ENCODE measurements at regions not wholly inside any gene's neighbourhood (a gene's known extent, or its start where the extent isn't known, plus 50 kb on each side); places are given as distances from the start of the nearest gene placed in this dataset.

GRCh38 chr20:54272901-54273488 lies 65.1 kb downstream of the PFDN4 start:
- peak; percentile 47 for TF ChIP-seq CTCF (IDR thresholded peaks at IDR 0.05; ENCODE audit: low read depth)

- no peak for TF ChIP-seq CTCF (IDR thresholded peaks at IDR 0.05; ENCODE audit: low read depth)
Measured at GRCh38 chr20:54275359-54276111, 67.6 kb downstream of the PFDN4 start.

GRCh38 chr20:54276577-54277169 lies 68.8 kb downstream of the PFDN4 start:
- no peak for TF ChIP-seq CTCF (IDR thresholded peaks at IDR 0.05; ENCODE audit: low read depth)

GRCh38 chr20:54278262-54278661 lies 70.4 kb downstream of the PFDN4 start:
- TF ChIP-seq CTCF (IDR thresholded peaks at IDR 0.05; ENCODE audit: low read depth) = no peak

- no peak for TF ChIP-seq CTCF (IDR thresholded peaks at IDR 0.05; ENCODE audit: low read depth)
Measured at GRCh38 chr20:54282625-54283024, 74.7 kb downstream of the PFDN4 start.

- no peak for TF ChIP-seq CTCF (IDR thresholded peaks at IDR 0.05; ENCODE audit: low read depth)
Measured at GRCh38 chr20:54283253-54283652, 75.4 kb downstream of the PFDN4 start.

- TF ChIP-seq CTCF (IDR thresholded peaks at IDR 0.05; ENCODE audit: low read depth) = no peak
Measured at GRCh38 chr20:54284928-54285704, 77.2 kb downstream of the PFDN4 start.
